RPMI8226 (cell line): ENCODE measurements at regions not wholly inside any gene's neighbourhood (a gene's known extent, or its start where the extent isn't known, plus 50 kb on each side); places are given as distances from the start of the nearest gene placed in this dataset.
"Not testable (repeated sequence)": the region's sequence is repeated elsewhere in the genome, so short reads cannot be mapped to it uniquely, and the experiment has no call there.

ENCODE experiments used
- DNase-seq: peaks from one replicate; pipeline ENCODE4 v3.0.0-alpha.2; 2015

DNA sequence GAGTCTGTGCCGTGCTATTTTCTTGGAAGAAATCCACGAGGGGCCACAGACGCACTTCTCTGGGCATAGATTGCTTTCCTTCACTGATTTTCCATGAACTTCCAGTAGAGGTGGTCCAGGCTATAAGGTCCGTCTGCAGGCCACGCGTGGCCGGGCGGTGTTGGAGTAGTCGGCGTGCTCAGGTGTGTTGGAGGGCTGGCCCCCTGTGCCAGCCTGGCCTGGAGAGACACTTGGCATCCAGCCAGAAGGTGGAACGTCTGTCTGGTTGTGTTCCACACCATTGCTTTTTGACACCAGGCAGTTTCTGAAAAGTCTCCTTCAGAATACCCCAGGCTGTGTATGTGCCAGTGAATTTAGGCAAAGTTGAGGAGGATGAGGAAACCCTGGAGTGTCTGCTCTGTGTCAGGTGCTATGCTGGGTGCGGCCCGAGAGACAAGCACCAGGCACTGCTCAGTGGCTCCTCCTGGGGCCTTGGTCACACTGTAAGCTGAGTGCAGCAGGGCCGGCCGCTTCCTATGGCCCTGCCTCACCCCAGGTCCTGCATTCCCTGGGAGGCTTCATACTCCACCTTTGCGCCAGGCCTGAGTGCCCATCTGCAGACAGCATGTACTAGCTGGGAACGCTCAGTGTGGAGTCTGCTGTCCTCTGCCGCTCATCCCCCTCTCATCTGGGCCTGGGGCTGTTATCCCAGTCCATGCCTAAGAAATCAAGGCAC, 52.1 kb upstream of the TAMM41 start:
- peak; percentile 6 for DNase-seq

DNA sequence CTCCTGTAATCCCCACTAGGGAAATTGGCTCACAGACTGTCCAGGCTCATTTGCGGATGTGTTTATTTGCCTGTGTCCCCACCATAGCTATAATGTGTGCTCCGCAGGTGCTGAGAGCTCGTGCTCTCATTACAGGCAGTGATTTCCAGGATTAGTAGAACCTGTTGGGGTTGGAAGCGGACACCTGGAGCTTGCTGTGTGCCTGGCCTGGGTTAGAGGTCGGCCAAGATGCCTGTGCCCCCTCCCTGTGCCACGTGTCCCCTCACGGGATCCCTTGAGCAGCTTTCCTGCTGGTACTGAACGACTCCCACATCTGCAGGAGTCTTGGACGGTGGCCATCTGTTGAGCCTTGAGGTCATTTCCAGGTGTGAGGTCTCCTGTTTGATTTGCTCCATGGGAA, 52.7 kb upstream of the TAMM41 start:
- DNase-seq, result peak; percentile 1

DNA sequence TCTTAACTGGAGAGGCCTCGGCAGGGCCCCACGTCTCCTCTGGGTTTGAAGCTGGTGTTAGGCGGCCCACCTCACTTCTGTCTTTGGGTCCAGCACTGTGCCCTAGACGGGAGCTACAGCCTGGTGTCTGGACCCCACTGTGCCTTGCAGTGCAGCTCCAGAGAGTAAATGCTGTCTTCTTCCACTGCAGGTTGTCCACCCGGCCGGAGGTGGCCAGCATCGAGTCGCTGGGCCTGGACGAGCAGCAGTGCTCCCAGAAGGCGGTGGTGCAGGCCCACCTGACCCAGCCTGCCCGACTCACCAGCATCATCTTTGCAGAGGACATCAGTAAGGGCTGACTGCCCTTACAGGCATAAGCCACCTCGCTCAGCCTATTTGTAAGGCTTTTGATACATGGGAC, 53.1 kb upstream of the TAMM41 start:
- DNase-seq, result peak; percentile 1

DNA sequence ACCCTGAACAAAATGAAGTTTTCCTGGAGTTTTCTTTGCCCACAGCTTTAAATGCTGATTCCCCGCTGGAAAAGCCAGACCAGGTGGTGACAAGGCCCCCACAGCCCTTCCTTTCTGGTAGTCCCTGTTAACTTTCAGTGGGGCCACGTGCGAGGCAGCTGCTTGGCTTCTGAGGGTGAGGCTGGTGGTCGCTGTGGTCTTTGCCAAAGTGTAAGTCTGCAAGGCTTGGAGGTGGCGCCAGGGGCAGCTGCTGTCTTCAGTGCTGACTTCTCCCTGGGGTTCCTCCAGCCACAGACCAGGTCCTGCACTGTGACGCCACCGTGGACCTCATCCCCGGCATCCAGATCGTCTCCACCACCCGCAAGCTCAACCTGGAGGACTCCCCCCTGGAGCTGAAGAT, 54.1 kb upstream of the TAMM41 start:
- DNase-seq, result no peak

DNA sequence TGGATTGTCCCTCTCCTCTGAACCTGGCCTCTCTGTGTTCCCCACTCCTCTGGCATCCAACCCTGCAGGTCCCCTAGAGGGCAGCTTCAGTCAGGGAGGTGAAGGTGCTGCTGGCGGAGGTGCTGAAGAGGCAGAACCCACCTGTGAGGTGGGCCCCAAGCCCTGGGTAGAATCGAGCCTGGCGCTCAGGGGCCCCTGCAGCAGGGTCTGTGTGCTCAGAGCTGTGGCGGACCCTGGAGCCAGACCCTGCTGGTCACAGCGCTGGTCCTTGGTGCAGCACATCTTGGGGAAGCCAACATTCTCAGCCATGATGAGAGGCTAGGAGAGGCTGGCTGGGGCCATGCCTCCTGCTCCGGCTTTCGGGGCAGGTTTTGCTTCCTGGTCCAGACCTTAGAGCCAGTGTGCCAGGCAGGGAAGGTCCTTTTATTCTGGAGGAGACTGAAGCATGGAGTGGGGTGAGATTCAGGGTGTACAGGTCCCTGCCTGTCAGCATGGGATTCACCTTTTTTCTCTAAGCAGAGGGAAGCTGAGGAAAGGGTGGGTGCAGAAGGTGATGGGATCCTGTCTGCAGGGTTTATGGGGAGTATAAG, 54.7 kb upstream of the TAMM41 start:
- no peak for DNase-seq

DNA sequence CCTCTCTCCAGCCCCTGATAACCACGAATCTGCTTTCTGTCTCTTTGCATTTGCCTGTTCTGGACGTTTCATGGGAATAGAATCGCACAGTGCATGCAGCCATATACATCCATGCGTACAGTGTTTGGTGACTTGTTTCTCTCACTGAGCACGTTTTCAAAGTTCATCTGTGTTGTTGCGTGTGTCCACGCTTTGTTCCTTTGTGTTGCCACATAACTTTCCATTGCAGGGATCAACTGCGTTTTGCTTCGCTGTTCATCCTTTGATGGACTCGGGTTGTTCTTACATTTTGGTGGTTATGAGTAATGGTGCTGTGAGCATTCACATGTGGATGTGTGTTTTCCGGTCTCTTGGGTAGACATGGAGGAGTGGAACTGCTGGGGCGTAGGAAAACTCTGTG, 56.4 kb upstream of the TAMM41 start:
- no peak for DNase-seq

DNA sequence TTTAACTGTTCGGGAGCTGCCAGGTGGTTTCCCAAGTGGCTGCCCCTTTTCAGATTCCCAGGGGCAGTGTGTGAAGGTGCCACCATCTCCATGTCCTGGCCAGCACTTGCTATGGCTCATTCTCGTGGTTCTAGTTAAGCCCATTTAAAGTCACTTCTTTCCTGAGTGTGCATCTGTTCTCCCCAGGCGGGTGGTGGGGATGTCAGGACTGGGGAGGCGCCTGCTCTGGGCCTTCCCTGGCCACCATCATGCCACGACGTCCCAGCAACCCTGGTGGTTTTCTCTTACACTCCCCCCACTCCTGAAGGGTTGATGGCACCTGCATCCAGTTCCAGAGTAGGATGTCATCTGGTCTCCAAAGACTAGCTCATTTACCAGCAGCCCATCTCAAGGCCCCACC, 56.8 kb upstream of the TAMM41 start:
- DNase-seq, result no peak

DNA sequence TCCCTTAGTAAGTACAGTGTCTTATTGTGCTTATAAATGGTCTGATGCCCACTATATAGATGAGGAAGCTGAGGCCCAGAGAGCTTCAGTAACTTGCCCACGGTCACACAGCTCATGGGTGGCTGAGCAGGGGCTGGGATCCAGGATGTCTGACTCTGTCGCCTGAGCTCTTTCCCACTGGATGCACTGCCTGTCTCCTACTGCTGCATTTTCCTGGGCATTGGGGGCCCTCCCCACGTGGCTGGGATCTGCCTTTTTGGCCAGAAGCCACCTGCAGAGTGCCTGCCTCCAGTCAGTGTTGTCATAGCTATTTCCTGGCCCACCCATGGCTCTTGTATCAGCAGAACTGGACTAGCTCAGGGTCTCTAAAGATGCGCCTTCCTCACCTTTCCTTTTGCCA, 57.5 kb upstream of the TAMM41 start:
- DNase-seq, result no peak

DNA sequence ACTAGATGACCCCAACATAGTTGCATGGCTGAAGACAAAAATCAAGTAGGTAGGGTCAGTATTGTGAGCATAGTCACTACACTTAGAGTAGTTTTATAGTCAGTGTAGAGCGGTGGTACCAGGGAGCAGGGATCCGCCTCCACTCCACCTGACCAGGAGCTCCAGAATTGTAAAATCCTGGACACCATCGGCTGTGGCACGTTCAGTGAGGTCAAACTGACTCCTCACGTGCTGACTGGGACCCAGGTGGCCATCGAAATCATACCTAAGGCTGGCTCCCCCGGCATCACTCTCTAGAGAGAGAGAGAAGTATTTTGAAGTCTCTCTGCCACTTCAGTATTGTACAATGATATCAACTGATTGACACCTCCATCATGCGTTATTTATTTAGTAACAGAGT, 59.7 kb upstream of the TAMM41 start:
- DNase-seq, result peak; percentile 1

DNA sequence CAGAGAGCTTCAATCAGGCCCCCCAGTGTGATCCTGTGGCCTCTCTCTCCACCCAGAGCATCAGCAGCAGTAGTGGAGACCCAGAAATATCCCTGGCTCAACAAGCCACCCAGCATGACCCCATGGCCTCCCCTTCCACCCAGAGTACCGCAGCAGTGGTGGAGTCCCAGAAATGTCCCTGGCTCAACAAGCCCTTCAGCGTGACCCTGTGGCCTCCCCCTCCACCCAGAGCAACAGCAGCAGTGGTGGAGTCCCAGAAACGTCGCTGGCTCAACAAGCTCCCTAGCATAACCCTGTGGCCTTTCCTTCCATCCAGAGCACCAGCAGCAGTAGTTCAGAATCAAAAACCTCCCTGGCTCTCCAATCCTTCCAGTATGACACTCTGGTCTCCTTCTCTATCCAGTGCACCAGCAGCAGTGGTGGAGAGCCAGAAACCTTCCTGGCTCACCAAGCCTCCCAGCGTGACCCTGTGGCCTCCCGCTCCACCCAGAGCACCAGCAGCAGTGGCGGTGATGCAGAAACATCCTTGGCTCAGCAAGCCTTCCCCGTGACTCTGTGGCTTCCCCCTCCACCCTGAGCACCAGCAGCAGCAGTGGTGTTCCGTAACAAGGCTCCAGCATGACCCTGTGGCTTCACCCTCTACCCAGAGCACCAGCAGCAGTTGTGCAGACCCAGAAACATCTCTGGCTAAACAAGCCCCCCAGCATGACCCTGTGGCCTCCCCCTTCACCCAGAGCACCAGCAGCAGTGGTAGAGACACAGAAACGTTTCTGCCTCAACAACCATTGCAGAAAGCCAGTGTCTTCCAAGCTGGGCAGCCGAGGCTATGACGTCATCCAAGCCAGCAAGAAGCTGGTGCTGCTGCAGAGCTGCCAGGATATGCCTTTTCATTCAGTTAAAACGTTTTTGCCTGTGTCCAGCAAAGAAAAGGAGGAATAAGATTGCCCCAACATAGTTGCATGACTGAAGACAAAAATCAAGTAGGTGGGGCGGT, 61.3 kb upstream of the TAMM41 start:
- DNase-seq, result no peak

DNA sequence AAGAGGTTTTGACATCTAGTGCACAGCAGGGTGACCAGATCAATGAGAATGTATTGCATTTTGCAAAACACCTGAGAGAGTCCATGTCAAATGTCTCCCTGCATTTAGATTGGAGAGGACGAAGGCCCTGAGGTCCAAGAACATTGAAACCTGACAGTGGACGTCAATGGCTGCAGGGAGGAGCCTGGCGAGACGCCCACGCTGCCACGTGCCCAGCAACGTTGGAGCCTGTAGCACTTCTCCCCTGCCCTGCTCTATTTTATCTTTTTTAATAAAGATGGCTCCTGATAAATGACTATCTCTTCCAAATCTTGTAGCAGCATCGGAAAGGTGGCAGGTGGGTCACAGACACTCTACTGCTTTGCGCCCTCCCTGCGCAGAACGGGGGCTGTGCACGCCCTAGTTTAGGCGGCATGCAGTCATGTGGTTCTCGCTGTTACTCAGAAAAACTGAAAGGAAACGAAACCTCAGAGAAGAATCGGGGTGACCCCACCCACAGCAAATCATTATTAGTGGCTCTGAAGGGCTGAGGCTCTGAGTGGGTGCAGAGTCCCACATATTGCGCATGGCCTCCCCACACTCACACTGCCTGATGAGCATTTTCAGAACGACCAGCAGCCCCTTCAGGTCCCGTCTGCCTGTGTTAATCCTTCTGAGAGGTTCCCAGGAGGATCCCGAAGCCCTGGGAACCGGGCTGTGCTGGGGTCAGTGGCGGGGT, 62.5 kb upstream of the TAMM41 start:
- peak; percentile 15 for DNase-seq

DNA sequence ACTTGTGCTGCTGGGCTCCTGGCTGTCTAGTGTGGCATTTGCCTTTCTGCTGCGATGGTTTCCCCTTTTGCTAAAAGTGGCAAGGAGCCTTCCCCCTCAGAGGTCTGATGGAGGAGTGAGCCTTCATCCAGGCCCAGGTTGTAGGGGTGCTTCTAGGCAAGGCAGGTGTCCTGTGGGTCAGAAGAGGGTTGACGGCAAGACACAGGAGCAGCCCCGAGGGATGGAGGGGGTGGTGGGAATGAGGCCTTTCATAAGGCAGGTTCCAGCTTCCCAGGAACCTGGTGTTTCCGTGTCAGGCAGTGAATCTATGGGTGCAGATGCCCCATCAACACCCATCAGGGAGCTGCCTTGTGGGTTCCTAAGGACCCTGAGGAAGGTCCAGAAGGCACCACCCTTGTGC, 63.0 kb upstream of the TAMM41 start:
- no peak for DNase-seq

DNA sequence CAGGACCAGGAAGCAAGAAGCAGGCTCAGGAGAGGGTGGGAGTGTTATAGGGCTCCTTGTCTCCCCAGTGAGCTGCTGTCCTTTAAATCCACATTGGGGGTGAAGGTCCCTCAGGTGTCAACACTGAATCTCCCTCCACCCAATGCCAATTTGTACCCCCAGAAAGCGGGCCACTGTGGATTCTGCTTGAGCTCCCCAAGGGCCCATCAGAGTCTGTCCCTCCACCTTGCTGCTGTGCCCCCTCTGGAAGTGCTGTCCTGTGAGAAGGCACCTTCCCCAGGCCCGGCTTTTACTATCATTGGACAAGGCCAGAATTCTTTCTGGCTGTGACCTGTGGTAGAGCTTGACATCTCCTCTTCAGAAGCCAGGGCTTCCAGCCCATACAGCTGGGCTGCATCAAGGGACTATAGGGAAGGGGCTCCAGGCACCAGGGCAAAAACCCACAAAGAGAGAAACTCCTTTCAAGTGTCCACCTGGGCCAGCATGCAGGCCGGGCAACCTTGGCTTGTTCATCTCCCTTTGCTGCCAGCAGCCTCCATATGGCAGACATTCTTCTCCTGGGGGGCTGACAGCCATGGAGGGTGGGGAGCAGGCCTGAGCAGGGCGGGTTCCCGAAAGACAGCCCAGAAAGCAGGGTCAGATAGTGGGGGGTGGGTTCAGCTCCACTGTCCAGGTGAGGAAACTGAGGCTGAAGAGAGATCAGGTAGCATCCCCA, 63.7 kb upstream of the TAMM41 start:
- DNase-seq, result not testable (repeated sequence)

DNA sequence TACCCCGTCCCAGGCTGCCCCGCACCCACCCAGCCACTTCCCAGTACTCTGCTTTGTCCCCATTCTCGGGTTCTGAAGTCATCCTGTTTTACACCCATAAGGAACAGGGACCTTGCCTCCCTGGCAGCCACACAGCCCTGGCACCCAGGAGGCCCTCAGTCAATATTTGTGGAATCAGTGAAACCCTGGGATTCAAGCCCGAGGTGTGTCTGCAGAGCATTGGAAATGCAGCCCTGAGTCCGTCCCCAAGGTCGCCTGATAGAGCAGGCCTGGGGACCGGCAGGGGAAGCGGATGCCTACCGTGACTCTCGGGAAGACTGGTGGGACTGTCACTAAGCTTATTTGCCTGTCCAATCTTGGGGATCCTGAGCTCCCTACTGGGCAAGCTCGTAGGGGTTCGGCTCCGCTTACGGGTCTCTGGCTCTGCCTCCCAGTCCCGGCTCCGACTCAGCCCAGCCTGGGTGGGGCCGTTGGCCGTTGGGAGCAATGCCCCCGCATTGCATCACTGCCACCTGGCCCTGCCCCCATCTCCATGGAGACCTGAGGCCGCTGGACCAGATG, 64.4 kb upstream of the TAMM41 start:
- no peak for DNase-seq

DNA sequence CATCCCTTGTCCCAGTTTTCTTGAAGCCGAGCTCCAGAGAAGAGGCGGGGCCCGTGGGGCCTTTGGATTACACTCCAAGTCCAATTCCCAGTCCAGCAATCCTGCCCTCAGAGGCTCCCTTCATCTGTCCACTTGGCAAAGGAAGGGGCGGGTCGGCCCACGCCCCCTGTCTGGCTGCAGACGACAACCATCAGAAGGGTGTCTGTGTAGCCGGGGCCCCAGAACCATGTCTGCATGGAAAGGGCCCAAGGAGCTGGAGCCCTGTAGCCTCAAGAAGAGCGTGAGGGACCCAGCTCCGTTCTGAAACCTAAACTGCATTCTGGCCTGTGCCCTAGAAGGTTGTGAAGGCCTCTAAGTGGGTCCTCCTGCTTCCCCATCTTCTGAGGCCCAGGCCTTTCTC, 65.2 kb upstream of the TAMM41 start:
- not testable (repeated sequence) for DNase-seq

DNA sequence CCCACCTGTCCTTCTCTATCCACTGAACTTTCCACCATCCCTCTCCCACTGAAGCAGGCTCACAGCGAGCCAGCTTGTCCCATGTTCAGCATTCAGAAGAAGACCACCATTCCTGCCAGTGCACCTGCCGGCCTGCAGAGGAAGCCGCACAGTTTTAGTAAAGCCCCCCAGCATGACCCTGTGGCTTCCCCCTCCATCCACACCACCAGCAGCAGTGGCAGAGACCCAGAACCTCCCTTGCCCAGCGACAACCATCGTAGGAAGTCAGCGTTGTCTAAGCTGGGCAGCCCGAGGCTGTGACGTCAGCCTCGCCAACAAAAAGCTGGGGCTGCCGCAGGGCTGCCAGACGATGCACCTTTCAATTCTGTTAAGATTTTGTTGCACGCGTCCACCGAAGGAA, 66.6 kb upstream of the TAMM41 start:
- DNase-seq, result no peak

DNA sequence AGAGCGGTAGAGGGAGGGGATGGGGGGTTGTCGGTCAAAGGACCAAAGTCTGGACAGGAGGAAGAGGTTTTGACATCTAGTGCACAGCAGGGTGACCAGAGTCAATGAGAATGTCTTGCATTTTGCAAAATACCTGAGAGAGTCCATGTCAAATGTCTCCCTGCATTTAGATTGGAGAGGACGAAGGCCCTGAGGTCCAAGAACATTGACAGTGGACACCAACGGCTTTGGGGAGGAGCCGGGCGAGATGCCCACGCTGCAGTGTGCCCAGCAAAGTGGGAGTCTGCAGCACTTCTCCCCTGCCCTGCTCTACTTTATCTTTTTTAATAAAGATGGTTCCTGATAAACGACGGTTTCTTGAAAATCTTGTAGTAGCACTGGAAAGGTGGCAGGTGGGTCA, 67.4 kb upstream of the TAMM41 start:
- DNase-seq, result no peak

DNA sequence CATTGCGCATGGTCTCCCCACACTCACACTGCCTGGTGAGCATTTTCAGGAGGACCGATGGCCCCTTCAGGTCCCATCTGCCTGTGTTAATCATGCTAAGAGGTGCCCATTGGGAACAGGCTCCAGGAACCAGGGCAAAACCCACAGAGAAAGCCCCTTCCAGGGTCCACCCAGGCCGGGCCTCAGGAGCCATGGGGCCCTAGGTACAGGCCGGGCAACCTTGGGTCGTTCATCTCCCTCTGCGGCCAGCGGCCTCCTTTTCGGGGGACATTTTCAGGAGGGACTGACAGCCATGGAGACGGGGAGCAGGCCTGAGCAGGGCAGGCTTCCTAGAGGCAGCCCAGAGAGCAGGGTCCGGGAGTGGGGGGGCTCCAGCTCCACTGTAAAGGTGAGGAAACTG, 68.0 kb upstream of the TAMM41 start:
- no peak for DNase-seq

DNA sequence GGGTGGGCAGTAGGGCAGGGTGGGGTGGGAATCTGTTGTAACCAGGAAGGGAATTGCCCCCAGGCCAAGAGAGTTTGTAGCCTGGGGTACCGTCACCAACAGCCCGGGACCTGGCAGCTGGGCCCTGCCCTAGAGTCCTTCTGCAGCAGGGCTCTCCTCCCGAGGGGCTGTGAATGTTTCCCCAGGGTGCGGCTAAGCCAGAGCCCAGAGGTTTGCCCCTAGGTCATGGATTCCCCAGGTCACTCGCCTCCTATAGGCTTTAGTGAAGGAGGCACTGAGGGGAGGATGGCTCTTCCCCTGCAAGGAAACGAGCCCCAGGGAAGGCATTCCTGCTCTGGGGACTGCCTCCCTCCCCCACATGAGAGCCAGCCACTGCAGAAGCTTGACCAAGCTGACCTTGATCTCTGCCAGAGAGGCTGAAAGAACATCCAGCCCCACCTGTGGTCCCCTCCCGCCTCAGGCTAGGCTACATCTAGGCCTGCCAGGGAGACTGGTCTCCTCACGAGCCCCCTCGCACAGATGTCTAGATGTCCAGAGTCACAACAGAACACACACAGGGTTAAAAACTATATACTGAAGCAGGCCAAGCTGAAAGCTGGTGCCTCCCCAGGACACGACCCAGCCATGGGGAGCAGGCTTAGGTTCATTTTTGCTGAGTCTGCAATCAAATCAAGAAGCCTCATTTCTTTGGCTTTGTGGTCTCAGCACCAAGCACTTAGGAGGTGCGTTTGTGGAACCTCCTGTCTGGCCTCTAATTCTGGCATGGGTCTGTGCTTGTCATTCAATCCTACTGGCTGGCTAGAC, 69.1 kb upstream of the TAMM41 start:
- DNase-seq, result peak; percentile 70

DNA sequence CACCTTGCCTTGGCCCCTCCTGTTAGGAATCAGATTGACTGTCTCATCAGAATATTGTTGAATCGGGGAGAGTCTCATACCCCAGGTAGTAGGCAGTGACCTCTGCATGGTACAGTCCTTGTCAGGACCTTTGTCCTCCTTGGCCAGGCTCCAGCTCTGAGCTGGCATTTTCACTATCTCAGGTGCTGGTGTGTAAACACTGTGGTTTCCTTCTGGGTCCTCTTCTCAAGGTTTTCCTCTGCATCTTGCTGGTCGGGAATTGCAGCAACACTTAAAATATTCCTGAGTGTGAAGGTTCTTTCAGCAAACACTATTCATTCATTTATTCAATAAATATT, 69.7 kb upstream of the TAMM41 start:
- DNase-seq, result peak; percentile 81

DNA sequence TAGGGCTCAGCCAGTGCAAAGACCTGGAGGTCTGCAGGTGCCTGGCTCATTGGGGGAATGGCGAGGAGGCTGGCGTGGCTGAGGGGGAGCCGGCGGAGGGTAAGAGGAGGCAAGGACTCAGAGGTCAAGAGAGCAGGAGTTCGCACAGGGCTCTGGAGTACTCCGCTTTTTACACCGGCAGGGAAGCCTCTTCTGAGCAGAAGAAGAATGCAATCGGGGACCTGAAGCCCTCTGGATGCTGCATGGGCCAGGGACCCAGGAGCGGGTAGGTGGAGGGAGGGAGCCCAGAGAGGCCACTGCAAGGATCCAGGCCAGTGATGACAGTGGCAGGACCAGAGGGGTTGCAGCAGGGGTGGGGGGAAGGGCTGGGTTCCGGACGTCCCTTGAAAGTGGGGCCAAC, 70.4 kb upstream of the TAMM41 start:
- no peak for DNase-seq
